ENCODE measurements at regions not wholly inside any gene's neighbourhood (a gene's known extent, or its start where the extent isn't known, plus 50 kb on each side); places are given as distances from the start of the nearest gene placed in this dataset.
"Not testable (repeated sequence)": the region's sequence is repeated elsewhere in the genome, so short reads cannot be mapped to it uniquely, and the experiment has no call there.

DNA sequence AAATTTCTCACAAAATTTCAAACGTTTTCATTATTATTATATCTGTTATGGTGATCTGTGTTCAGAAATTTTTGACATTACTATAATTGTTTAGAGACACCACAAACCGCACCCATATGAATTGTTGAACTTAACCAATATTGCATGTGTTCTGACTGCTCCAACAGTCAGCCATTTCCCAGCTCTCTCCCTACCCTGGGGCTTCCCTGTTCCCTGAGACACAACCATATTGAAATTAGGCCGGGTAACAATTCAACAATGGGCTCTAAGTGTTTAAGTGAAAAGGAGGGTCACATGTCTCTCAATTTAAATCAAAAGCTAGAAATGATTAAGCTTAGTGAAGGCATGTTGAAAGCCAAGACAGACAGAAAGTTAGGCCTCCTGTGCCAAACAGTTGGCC, 424.0 kb downstream of the DSC3 start:
- no peak for DNase-seq (ENCODE audit: low read depth)

DNA sequence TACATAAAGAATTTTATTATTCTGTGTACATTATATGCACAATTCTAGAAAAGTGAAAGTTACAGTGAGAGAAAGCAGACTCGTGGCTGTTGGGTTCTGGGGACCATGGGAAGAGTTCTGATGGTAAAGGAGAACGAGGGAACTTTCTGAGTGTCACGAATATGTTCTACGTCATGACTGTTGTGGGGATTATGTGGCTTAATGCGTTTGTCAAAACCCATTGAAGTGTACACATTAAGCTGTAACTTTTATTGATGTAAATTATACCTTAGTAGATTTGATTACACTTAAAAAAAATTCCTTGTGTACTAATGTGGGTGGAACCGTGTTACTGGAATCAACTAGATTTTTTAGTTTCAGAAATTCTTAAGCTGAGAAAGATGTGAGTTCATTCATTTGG, 426.1 kb downstream of the DSC3 start:
- DNase-seq (ENCODE audit: low read depth): no peak
- no peak overlapping the region for H3K4me3 ChIP-seq (ENCODE audit: low read depth, low read length)
- TF ChIP-seq, protein P1, sequence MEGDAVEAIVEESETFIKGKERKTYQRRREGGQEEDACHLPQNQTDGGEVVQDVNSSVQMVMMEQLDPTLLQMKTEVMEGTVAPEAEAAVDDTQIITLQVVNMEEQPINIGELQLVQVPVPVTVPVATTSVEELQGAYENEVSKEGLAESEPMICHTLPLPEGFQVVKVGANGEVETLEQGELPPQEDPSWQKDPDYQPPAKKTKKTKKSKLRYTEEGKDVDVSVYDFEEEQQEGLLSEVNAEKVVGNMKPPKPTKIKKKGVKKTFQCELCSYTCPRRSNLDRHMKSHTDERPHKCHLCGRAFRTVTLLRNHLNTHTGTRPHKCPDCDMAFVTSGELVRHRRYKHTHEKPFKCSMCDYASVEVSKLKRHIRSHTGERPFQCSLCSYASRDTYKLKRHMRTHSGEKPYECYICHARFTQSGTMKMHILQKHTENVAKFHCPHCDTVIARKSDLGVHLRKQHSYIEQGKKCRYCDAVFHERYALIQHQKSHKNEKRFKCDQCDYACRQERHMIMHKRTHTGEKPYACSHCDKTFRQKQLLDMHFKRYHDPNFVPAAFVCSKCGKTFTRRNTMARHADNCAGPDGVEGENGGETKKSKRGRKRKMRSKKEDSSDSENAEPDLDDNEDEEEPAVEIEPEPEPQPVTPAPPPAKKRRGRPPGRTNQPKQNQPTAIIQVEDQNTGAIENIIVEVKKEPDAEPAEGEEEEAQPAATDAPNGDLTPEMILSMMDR (IDR thresholded peaks at IDR 0.05; ENCODE audit: insufficient read depth, low read length): no peak

More for the DNA sequence above, 424.0 kb downstream of the DSC3 start:
- TF ChIP-seq, protein P1 (IDR thresholded peaks at IDR 0.05; ENCODE audit: insufficient read depth, low read length): no peak
- H3K4me3 ChIP-seq (ENCODE audit: low read depth, low read length): no peak overlapping the region

DNA sequence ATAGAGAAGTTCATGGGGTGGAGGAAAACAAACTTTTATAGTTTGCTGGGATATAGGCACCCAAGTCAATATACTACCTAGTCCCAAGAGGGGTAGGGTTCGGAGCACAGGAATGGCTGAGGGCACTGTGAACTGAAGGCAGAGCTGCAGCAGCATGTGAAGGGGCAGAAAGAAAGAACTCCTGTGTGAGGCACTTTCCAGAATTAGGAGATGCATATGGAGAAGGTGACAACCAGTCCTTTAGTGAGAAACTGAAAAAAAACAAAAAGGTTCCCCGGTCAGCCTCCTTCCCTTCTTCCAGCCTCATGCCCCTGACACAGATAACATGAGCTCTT, 429.1 kb downstream of the DSC3 start:
- H3K4me3 ChIP-seq (ENCODE audit: low read depth, low read length): no peak overlapping the region
- TF ChIP-seq, protein P1 (IDR thresholded peaks at IDR 0.05; ENCODE audit: insufficient read depth, low read length): no peak
- DNase-seq (ENCODE audit: low read depth): no peak

DNA sequence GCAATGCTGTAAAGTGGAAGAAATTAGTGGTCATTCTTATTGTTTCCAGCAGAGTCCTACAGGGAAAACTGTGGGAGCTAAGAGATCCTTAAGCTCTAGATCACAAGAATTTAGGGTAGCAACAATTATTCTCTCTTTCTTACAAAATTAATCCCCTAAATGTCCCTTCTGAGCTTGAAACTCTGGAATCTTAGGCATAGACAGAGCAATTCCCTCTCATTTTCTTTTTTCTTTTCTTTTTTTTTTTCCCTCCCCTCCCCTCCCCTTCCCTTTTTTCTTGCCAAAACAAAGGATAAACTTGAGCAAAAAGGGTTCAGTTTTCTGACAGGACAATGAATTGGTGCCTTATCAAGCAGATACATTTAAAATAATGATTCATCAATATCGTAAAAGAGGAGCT, 441.0 kb downstream of the DSC3 start:
- H3K4me3 ChIP-seq (ENCODE audit: low read depth, low read length): no peak overlapping the region
- DNase-seq (ENCODE audit: low read depth): no peak
- TF ChIP-seq, protein P1 (IDR thresholded peaks at IDR 0.05; ENCODE audit: insufficient read depth, low read length): no peak

DNA sequence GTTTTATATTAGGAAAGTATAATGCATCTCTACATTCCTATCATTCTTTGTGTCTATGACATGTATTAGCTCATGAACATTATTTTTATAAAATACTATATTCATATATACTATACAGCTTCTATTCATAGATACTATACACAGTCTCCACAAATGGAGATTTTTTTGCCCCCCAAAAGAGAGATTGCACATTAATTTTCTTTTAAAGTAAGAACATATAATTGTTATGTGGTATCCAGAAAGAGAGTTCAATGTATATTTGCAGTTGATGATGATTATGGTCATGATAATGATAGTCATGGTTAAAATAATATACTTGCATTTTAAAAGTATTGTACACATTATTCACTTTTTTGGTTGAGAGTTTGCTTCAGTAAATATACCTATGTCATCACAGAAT, 445.3 kb downstream of the DSC3 start:
- DNase-seq (ENCODE audit: low read depth): no peak
- TF ChIP-seq, protein P1 (IDR thresholded peaks at IDR 0.05; ENCODE audit: insufficient read depth, low read length): no peak
- no peak overlapping the region for H3K4me3 ChIP-seq (ENCODE audit: low read depth, low read length)

DNA sequence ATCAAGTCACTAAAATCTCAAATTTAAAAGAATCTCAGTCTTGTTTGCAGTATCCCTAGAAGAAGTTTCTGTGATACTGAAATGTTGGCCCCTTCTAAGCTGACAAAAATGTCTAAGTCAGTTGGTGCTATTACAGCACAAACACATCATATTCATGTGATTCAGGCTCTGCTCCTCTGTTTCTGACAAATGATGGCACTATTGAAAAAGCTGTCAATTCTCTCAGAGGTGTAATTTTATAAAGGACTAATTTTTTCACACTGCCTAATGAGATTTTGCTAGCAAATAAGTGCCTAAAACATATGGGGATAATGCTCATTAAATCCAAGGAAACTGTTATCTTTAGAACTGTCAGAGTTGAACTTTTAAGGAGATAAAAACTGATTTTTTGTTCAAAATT, 445.9 kb downstream of the DSC3 start:
- no peak overlapping the region for H3K4me3 ChIP-seq (ENCODE audit: low read depth, low read length)
- DNase-seq (ENCODE audit: low read depth): no peak
- TF ChIP-seq, protein P1 (IDR thresholded peaks at IDR 0.05; ENCODE audit: insufficient read depth, low read length): no peak

DNA sequence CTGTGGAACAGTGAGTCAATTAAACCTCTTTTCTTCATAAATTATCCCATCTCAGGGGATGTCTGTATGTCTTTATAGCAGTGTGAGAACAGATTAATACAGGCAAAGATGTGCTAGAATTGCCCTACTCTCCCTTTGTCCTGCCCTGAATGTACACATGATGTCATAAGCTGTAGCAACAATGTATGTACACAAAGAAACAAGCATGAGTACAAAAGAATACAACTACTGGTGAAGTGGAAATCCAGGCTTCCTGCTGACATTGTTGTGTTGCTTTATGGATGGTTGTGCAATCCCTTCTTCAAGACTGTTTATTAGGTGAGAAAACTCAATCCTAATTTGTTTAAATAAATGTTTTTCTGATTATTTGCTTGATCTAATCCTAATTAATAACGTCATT, 446.6 kb downstream of the DSC3 start:
- no peak for DNase-seq (ENCODE audit: low read depth)
- H3K4me3 ChIP-seq (ENCODE audit: low read depth, low read length): no peak overlapping the region
- TF ChIP-seq, protein P1 (IDR thresholded peaks at IDR 0.05; ENCODE audit: insufficient read depth, low read length): no peak

DNA sequence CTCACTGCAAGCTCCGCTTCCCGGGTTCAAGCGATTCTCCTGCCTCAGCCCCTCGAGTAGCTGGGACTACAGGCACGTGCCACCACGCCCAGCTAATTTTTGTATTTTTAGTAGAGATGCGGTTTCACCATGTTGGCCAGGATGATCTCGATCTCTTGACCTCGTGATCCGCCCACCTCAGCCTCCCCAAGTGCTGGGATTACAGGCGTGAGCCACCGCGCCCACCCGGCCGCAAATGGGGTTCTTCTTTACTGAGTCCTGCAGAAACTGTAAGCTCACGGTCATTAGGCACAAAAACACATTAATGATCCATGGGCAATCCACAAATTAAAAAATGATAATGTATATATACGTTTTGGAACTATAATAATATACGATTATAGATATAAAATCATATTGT, 447.6 kb downstream of the DSC3 start:
- DNase-seq (ENCODE audit: low read depth); H3K4me3 ChIP-seq (ENCODE audit: low read depth, low read length): not testable (repeated sequence)
